ENCODE measurements at regions not wholly inside any gene's neighbourhood (a gene's known extent, or its start where the extent isn't known, plus 50 kb on each side); places are given as distances from the start of the nearest gene placed in this dataset.

- TF ChIP-seq EZH2 (IDR thresholded peaks at IDR 0.05; ENCODE audit: low read length) (no peak), CTCF (optimal IDR thresholded peaks at IDR 0.05 in 1 of 3, IDR thresholded peaks at IDR 0.05 in 1 of 3, conservative IDR thresholded peaks at IDR 0.05 in 1 of 3; ENCODE audit: extremely low read depth in 1 of 3, insufficient read depth in 2 of 3, low read length in 3 of 3) (no peak)
These were observed 56.7 kb upstream of the RGS21 start for GRCh38 chr1:192260076-192260475.
